ENCODE measurements at regions not wholly inside any gene's neighbourhood (a gene's known extent, or its start where the extent isn't known, plus 50 kb on each side); places are given as distances from the start of the nearest gene placed in this dataset.
"Not testable (repeated sequence)": the region's sequence is repeated elsewhere in the genome, so short reads cannot be mapped to it uniquely, and the experiment has no call there.

DNA sequence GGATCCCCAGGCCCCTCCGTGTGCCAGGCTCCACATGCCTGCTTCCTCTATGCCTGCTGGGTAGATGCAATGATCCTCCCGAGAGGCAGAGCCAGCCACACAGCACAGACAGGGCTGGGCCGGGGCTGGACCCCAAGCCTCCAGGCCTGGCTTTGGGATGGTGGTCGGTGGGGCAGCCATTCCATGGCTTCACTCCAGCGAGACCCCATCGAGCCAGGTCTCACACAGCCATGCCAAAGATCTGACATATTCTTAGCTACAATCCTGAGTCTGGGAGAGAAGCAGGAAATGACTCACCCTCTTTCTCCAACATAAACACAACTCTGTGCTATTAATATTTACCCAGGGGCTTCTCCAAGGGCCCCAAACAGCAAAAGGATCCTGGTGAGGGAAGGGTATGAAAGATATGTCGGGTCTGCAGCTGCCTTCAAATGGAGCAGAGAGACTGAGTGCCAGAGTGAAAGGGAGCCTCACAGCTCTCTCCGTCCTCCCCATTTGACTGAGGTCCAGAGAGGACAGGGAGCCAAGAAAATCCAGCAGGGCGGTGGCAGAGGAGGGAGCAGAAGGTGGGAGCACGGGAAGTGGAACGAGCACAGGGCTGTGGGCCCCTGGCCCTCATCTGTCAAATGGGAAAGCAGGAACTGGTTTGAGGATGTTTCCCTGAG, 639.5 kb downstream of the MATN1 start:
- no peak for DNase-seq (ENCODE audit: low spot score)
- in situ Hi-C loops (cut with HindIII; ENCODE audit: low sequenced_read_pairs) = no loop called here

- DNase-seq (ENCODE audit: low spot score) = no peak
- in situ Hi-C loops (cut with HindIII; ENCODE audit: low sequenced_read_pairs) = no loop called here
Observed at GRCh38 chr1:30081379-30082102, 641.8 kb downstream of the MATN1 start.

- in situ Hi-C loops (cut with HindIII; ENCODE audit: low sequenced_read_pairs); DNase-seq (ENCODE audit: low spot score): not testable (repeated sequence)
Observed at GRCh38 chr1:30075916-30076315, 647.5 kb downstream of the MATN1 start.

DNA sequence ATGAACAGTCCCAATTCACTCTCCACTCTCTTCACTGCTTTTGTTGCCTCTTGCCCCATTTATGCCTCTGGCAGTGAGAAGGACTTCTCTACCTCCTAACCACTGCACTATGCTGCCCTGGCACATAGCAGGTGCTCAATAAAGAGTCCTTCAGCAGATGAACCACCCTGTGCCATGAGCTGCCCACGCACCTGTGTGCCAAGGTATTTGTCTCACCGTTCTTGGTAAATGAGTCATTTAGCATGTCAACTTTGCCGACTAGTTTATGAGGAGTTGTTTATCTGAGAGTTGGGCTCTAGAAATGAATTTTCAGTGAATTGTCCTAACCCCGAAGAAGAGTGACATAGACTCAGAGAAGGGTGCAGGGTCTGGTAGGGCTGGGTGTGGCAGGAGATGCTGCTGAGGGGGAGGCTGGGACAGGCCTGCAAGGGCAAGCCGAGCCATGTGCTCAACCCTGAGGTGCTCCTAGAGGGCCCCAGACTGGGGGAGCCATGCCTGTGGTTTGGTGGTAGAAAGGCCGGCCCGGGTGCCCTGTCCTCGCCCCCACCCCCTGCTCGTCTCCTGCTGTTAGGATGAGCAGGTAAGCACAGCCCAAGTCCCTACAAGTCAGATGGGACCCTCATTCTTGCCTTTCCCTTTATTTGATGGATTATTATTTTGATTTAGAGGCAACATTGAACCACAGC, 654.5 kb downstream of the MATN1 start:
- in situ Hi-C loops (cut with HindIII; ENCODE audit: low sequenced_read_pairs) = no loop called here
- no peak for DNase-seq (ENCODE audit: low spot score)

- in situ Hi-C loops (cut with HindIII; ENCODE audit: low sequenced_read_pairs) = no loop called here
- no peak for DNase-seq (ENCODE audit: low spot score)
Observed at GRCh38 chr1:30064547-30064946, 658.8 kb downstream of the MATN1 start.

DNA sequence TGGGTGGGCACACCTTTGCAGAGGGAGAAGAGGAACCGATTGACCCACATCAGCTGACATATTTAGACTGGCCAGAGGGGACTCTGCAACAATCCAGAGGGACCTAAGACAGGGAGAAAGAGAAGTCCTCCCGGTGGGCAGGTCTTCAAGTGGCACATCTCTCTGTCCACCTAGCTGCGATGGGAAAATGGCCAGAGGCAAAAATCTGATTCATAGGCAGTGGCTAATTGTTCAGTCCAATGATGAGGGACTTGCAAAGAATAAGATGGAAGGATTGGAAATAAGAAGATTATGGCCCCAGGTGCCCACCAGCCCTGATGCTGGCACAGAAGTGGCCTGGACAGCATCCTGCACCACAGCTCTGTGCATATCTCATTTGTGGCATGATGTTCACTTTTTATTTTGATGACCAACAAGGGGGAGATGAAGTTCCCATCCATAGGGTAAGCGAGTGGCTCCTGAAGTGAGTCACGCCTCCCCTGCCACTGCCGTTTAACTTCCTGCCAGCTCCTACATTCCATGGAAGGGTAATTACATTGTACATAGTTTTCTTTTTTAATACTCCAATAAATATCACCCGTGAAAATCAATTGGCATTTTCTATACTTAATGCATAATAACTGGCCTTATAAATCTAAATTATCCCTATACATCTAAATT, 659.6 kb downstream of the MATN1 start:
- in situ Hi-C loops (cut with HindIII; ENCODE audit: low sequenced_read_pairs) = no loop called here
- no peak for DNase-seq (ENCODE audit: low spot score)

DNA sequence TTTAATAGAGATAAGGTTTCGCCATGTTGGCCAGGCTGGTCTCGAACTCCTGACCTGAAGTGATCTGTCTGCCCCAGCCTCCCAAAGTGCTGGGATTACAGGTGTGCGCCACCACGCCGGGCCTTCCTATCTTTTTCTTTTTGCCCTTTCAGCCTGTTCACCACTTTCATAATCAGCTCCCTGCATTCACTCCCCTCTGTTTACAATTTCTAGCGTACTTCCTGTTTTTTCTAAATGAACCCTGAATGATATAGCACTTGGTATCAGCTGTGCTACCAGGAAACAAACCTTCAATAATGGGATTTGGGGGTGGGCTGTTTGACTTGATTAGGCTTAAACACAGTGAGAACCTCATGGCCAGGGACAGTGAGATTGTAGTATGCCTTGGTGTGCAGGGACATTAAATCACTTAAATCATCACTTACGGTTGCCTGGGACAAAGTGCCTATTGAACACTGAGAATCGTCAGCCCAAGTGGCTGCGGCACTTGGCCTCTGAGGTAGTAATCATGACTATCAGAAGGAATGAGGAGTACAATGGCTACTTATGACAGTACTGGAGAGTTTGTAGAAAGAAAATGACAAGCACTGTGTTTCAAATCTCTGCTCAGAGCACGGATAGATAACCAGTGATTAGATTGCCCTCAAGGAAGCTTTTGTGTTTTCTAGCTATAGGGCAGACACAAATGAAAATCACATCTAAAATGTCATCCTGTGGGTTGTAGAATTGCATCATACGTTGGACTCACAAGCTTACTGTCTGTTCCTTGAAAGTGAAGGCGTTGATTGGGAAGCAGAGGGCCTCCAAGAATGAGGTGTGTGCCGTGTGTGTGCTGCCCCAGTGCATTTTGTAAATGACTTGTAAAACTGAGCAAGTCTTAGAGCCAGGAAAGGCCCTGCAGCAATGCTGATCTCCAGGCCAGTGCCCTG, 661.8 kb downstream of the MATN1 start:
- in situ Hi-C loops (cut with HindIII; ENCODE audit: low sequenced_read_pairs) = no loop called here
- no peak for DNase-seq (ENCODE audit: low spot score)

DNA sequence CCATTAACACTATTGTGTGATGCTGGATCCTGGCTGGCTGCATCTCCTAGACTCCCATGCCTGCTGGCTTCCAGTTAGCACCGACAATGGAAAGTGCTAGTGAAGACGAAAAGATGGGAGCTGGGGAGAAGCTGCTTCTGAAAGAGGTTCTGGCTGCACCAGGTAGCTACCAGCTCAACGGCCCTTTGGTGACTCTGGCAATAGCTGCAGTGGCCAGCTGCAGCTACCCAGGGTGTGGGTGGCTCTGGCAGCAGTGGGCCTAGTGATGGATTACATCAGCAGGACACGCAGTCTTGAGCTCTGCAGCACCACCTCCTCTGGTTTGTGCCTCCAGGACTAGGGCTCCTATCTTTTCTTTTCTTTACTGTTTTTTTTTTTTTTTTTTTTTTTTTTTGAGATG, 662.6 kb downstream of the MATN1 start:
- in situ Hi-C loops (cut with HindIII; ENCODE audit: low sequenced_read_pairs) = no loop called here
- no peak for DNase-seq (ENCODE audit: low spot score)

- in situ Hi-C loops (cut with HindIII; ENCODE audit: low sequenced_read_pairs) = no loop called here
- no peak for DNase-seq (ENCODE audit: low spot score)
Observed at GRCh38 chr1:30058970-30059369, 664.4 kb downstream of the MATN1 start.

DNA sequence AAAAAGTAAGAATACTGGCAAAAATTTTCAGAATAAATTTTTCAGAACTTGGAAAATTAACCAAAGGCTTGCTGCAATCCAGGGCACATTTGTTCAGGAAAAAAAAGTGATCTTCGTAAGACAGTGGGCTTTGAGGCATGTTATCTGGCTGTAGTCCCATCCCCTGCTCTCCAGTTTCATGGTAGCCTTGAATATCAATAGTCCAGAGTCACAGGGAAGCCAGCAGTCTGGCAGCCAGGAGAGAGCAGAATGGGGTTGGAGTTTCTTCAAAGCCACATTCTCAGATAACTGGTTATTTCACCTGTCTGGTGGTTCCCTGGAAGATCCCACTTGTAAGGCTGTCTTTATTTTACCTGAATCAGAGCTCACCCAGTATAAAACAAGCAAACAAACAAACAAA, 669.3 kb downstream of the MATN1 start:
- in situ Hi-C loops (cut with HindIII; ENCODE audit: low sequenced_read_pairs) = no loop called here
- DNase-seq (ENCODE audit: low spot score) = no peak

DNA sequence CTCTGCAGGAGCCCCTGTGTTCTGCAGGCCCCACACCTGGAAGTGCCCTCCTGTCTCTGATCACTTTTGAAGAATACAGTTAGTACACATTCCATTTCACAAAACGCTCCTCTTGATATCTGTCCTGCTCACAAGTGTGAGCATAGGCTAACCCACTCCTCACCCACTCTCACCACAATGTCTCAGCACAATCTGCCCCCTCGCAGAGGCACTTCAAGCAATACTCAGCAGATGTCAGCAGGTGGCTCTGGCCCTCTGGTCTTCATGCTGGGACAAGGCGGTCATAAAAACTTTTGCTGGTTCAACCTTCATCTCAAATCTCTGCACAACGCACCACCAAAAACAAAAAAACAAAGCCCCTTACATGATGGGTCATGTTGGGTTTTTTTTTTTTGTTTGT, 671.2 kb downstream of the MATN1 start:
- in situ Hi-C loops (cut with HindIII; ENCODE audit: low sequenced_read_pairs) = no loop called here
- DNase-seq (ENCODE audit: low spot score) = no peak

- no peak for DNase-seq (ENCODE audit: low spot score)
- in situ Hi-C loops (cut with HindIII; ENCODE audit: low sequenced_read_pairs) = no loop called here
Observed at GRCh38 chr1:30051777-30052176, 671.6 kb downstream of the MATN1 start.

DNA sequence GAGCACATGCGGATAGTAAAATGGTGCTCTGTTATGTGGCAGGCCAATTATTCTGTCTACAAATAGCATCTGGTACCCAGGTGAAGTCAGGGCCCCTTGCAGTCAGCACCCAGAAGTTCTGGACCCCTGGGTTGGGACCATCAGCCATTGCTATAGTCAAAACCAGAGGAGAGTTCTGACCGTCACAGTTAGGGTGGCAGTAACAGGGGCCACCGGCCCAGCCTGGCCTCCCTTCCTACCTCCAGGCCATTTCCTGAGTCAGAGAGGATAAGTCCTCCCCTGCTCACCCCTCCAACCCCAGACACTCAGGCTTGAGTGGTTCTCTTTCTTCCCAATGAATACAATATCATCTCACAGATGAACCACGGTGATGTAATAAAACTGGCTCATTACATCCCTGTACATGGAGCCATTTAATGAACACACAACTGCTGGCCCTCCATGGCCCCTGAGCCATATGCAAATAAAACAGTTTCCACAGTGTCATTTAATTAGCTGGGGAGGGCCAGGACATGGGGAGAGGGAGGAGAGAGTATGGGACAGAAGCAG, 673.6 kb downstream of the MATN1 start:
- in situ Hi-C loops (cut with HindIII; ENCODE audit: low sequenced_read_pairs) = no loop called here
- no peak for DNase-seq (ENCODE audit: low spot score)

- no peak for DNase-seq (ENCODE audit: low spot score)
- in situ Hi-C loops (cut with HindIII; ENCODE audit: low sequenced_read_pairs) = no loop called here
Observed at GRCh38 chr1:30048905-30049304, 674.5 kb downstream of the MATN1 start.

DNA sequence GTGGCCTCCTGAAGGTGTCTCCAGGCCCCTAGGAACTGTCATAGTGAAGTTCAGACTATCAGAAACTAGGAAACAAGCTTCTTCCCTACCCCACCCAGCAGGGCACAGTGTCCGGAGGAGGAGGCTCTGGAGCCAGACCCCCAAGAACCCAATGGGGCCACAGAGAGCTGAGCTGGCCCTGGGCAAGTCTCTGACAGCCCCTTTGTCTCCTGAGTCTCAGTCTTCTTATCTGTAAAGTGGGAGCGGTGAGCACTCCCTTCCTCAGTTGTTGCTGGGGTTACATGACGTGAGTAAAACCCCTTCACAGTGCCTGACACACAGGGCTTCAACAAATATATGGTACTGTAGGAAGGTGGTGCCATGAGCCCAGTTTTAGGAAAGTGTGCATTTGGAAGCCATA, 675.8 kb downstream of the MATN1 start:
- DNase-seq (ENCODE audit: low spot score) = no peak

DNA sequence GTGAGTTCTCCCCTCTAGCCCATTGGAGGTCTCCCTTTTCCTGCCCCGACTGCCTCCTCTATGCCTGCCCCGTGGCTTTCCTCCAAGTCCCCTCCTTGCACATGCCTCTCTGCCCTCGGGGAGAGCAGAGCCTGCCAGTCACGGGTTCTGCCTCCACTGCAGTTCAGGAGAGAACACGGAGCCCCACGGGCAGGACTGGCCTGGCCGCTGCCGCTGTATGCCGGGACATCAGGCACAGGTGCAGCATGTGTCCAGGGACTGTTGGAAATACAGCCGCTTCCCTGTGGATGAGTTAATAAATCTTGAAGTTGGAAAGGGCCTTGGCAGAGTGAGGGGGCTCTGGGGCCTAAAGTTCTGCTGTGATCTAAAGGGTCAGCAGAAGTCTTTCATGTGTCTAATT, 676.6 kb downstream of the MATN1 start:
- DNase-seq (ENCODE audit: low spot score) = no peak

More for the DNA sequence above, 675.8 kb downstream of the MATN1 start:
- in situ Hi-C loops (cut with HindIII; ENCODE audit: low sequenced_read_pairs) = no loop called here

DNA sequence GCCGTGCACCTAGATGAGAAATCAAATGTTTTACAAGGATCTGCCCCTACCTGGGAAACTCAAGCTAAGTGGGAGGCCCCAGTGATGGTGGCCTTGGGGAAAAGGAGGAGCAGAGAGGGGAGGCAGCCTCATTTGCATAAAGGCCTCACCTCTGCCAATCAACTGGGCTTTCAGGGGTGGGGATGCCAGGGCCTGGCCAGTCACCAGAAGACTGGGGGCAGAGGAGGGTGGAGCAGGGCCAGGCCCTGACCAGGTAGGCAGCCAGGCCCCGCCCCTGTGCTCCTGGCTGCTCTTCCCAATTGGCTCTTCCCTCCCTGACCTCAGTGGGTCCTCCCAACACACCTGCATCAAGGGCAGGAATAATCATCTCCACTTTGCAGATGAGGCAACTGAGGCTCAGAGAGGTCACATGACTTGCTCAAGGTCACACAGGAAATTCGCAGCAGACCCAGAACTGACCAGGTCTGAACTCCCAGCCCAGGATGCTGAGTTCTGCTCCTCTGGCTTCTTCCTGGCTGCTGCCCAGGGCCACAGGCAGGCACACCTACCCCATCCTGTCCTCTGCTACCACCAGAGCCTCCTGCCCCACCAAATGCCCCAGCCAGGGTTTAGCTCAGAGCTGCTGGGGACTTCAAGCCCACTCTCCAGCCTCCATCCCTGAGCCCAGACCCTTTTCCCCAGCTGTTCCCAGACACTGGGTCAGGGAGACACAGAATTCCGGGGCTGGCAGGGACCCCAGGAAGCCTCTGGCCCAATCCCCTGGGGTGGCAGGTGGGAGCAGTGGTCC, 677.9 kb downstream of the MATN1 start:
- in situ Hi-C loops (cut with HindIII; ENCODE audit: low sequenced_read_pairs) = no loop called here
- no peak for DNase-seq (ENCODE audit: low spot score)

More for the DNA sequence above, 676.6 kb downstream of the MATN1 start:
- in situ Hi-C loops (cut with HindIII; ENCODE audit: low sequenced_read_pairs) = no loop called here

DNA sequence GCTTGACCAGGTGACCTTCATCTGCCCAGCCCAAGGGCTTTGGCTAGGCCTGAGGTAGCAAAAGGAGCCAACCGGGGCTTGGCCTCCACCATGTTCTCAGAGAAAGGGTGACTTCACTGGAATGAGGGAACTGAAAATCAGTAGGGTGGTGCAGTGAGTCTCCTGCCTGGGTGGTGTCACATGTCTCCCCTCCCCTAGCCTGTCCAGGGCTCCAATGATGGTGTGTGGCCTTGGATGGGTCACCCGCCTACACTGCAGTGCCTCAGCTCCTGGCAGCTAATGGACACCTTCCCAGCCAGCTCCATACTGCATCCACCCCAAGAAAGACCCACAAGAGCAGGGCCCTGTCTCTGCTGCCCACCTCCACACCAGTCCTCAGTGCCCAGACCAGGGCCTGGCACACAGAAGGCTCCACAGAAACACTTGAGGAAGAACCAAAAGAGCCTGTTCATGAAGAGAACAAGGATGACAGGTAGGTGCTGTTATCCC, 678.7 kb downstream of the MATN1 start:
- DNase-seq (ENCODE audit: low spot score) = no peak
- in situ Hi-C loops (cut with HindIII; ENCODE audit: low sequenced_read_pairs) = no loop called here
